Mucosa of descending colon (tissue), 3 donors: ENCODE measurements at regions not wholly inside any gene's neighbourhood (a gene's known extent, or its start where the extent isn't known, plus 50 kb on each side); places are given as distances from the start of the nearest gene placed in this dataset.
A peak's percentile ranks its signal among the peaks of the same experiment; 100 is the strongest.

Experiments used
- ATAC-seq: fragments of 200-7000 bp; cut with Tn5 transposase; one replicate; pipeline ENCODE4 v1.9.1; 2020; ENCODE audit warnings: mild to moderate bottlenecking, moderate library complexity
- DNase-seq, 3 donors: peaks; one replicate each; pipeline ENCODE4 v3.0.0-alpha.2; 2020
- H3K36me3 ChIP-seq: fragments of 200-600 bp; one replicate; pipeline ENCODE4 v1.8.0; 2021; ENCODE audit warnings: low read depth, mild to moderate bottlenecking
- H3K4me1 ChIP-seq: fragments of 200-600 bp; one replicate; pipeline ENCODE4 v1.8.0; 2021; ENCODE audit warnings: low read depth, mild to moderate bottlenecking
- H3K4me3 ChIP-seq: fragments of 200-600 bp; one replicate; pipeline ENCODE4 v1.8.0; 2021; ENCODE audit warnings: mild to moderate bottlenecking
- H3K9me3 ChIP-seq: fragments of 200-600 bp; one replicate; pipeline ENCODE4 v1.8.0; 2021; ENCODE audit warnings: mild to moderate bottlenecking
- intact Hi-C, 2 donors: fragments of 100-400 bp; cut with DNase I in 1 of 2; cut with micrococcal nuclease in 1 of 2; formaldehyde crosslinking; loops; one replicate each; pipeline versions ENCODE4 v1.11.0 to v1.11.1; 2022; cut with DNase I, micrococcal nuclease
- TF ChIP-seq, protein P1 (sequence below): fragments of 200-600 bp; IDR thresholded peaks from one replicate; pipeline ENCODE4 v1.8.0; 2022; ENCODE audit warnings: antibody characterized with exemption, mild to moderate bottlenecking
- donor health status: DM: no; HTN: no; CAD: no; lungs with moderate emphysema.
- donor health status: DM: no; HTN: no; CAD: no.
- donor health status: DM: no; HTN: yes; CAD: no.

DNA sequence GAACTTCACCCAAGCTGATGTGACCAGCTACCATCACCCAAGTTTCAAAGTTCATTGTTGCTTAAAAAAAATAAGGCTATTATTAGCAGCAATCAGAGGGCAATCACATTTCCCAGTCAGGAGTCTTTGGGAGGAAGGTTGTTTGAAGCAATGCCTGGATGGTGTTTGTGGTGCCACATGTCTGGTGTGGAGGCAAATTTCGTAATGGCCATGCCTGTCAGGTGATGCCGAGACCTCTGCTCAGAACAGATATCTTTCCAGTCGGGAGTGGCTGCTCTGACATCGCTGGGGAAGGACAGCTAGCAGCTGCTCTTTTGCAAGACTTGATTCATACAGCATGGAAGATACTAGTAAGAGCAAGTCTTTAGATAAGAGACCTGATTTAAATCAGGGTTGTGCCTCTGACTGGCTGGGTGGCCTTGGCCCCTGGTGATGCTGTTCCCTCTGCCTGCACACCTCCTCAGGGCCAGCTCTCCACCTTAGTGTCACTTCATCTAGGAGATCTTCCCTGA, 187.8 kb upstream of the JUN start:
- intact Hi-C loops: no loop called here
- no peaks in the 10 kb centered on the region for H3K9me3 ChIP-seq
- no peaks in the 10 kb centered on the region for H3K36me3 ChIP-seq
- ATAC-seq (peak; percentile 29), DNase-seq (no peak)
- TF ChIP-seq, protein P1, sequence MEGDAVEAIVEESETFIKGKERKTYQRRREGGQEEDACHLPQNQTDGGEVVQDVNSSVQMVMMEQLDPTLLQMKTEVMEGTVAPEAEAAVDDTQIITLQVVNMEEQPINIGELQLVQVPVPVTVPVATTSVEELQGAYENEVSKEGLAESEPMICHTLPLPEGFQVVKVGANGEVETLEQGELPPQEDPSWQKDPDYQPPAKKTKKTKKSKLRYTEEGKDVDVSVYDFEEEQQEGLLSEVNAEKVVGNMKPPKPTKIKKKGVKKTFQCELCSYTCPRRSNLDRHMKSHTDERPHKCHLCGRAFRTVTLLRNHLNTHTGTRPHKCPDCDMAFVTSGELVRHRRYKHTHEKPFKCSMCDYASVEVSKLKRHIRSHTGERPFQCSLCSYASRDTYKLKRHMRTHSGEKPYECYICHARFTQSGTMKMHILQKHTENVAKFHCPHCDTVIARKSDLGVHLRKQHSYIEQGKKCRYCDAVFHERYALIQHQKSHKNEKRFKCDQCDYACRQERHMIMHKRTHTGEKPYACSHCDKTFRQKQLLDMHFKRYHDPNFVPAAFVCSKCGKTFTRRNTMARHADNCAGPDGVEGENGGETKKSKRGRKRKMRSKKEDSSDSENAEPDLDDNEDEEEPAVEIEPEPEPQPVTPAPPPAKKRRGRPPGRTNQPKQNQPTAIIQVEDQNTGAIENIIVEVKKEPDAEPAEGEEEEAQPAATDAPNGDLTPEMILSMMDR: no peak
- peaks cover 5% of the 10 kb centered on the region for H3K4me1 ChIP-seq
- no peak overlapping the region for H3K4me3 ChIP-seq

- DNase-seq: no peak
- no peaks in the 10 kb centered on the region for H3K36me3 ChIP-seq
- H3K4me1 ChIP-seq: no peaks in the 10 kb centered on the region
- ATAC-seq: no peak
- intact Hi-C loops: no loop called here
- TF ChIP-seq, protein P1: no peak
- no peaks in the 10 kb centered on the region for H3K9me3 ChIP-seq
- no peak overlapping the region for H3K4me3 ChIP-seq
Observed at GRCh38 chr1:58975888-58976287, 192.0 kb upstream of the JUN start.

GRCh38 chr1:58976294-58976693, 192.4 kb upstream of the JUN start:
- TF ChIP-seq, protein P1: no peak
- intact Hi-C loops: no loop called here
- Histone ChIP-seq H3K4me3 (no peak overlapping the region), H3K9me3 (no peaks in the 10 kb centered on the region), H3K36me3 (no peaks in the 10 kb centered on the region), H3K4me1 (no peaks in the 10 kb centered on the region)
- no peak for DNase-seq
- no peak for ATAC-seq

DNA sequence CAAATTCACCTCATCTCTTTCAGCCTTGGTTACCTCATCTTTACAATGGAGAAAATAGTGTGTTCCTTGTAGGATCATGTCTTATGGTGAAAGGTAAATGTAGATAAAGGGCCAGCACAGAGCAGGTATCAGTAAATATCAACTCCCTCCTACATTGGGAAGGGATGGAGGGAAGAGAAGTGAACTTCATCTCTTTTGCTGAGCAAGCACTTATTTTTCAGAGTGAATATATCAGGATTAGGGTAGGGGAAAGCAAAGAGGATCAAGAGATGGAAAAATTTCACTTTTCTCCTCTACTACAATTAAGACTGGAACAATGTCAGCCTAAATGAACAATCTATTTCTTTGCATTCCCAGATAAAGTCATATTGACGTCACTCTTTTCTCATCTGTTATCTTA, 193.8 kb upstream of the JUN start:
- intact Hi-C loops: no loop called here
- no peak overlapping the region for H3K4me3 ChIP-seq
- H3K9me3 ChIP-seq: no peaks in the 10 kb centered on the region
- no peaks in the 10 kb centered on the region for H3K4me1 ChIP-seq
- DNase-seq: no peak
- no peaks in the 10 kb centered on the region for H3K36me3 ChIP-seq
- TF ChIP-seq, protein P1: no peak
- no peak for ATAC-seq

DNA sequence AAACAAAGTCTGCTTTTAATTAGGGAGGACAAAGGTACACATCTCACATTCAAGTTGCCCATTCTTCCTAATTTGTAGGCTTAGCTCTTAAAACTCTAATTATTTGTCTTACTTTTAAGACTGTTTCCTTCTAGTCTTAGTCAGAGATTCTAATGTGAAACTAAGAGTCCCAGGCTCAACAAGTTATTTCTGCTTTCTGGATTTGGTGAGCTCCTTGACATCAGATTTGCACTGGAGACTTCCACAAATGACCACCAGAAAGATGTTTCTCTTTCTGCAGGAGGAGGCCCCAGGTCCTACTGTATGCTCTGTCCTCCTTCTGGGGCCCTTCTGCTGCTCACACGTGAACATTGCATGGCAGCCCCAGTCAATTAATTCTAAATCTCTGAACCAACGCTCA, 194.2 kb upstream of the JUN start:
- DNase-seq (no peak), ATAC-seq (no peak)
- H3K4me3 ChIP-seq: no peak overlapping the region
- H3K9me3 ChIP-seq: no peaks in the 10 kb centered on the region
- intact Hi-C loops: no loop called here
- H3K36me3 ChIP-seq: no peaks in the 10 kb centered on the region
- no peaks in the 10 kb centered on the region for H3K4me1 ChIP-seq
- TF ChIP-seq, protein P1: no peak

DNA sequence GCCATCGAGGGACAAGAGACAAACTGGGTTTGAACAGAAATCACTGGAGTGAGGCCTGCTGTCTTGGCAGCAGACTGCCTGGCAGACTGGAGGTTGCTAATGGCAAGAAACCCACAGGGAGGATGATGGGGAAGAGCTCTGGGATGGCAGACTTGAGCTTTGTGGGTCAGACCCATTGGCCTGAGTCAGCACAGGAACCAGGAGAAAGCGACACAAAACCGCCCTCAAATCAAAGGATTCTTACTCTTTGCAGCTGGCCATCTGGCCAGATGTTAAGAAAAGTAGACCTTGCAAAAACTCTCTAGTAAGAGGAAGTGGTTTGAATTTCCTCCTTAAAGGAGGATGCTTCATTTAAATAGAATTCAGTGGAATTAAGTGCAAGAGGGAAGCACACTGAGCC, 195.2 kb upstream of the JUN start:
- no peak for ATAC-seq
- H3K9me3 ChIP-seq: no peaks in the 10 kb centered on the region
- TF ChIP-seq, protein P1: no peak
- no peaks in the 10 kb centered on the region for H3K36me3 ChIP-seq
- H3K4me3 ChIP-seq: no peak overlapping the region
- H3K4me1 ChIP-seq: no peaks in the 10 kb centered on the region
- intact Hi-C loops: no loop called here
- DNase-seq: no peak
